ENCODE measurements at regions not wholly inside any gene's neighbourhood (a gene's known extent, or its start where the extent isn't known, plus 50 kb on each side); places are given as distances from the start of the nearest gene placed in this dataset.

GRCh38 chr2:120785228-120785966 lies 49.7 kb downstream of the GLI2 start:
- DNase-seq: no peak

DNA sequence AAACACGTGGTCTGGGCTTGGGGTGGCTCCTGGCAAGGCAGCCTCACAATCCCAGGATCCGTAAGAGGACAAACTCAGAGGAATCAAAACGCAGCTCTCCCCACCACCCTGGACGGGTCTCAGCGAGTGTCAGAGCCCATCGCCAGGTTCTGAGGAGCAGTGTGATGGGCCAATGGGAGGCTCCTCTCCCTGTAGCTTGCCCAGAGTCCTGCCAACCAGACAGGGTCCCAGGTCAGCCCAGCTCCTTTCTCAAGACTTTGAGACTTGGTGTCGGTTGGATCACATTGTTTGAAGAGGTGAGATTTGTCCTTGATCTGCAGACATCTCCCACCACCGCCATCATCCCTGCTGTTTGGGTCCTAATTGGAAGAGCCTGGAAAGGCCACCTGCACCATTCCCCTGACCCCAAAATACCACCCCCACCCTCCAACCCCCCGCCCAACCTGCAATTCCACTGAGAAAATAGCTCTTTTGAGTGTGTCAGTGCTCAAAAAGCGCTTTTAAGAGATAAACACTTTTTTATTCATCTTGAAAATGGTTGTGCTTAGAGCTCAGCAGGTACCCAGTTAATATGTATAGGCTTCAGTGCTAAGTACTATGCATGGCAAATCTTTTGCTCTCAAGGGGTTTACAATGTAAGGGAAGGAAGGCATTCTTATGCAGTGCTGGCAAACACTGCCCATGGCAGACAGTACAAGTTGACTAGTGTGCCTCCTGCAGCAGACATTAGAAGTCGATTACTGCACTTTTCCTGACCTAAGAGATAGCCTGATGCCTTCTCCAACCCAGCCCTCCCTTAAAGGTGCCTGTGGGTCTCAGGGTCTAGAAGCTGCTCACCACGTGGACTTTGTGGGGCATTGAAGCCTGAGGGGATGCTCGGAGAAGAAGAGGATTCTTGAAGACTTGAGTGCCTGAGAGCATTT lies 50.6 kb downstream of the GLI2 start:
- DNase-seq: no peak

- no peak for DNase-seq
Measured at GRCh38 chr2:120787111-120787821, 51.6 kb downstream of the GLI2 start.

- DNase-seq: no peak
Measured at GRCh38 chr2:120787822-120788700, 52.4 kb downstream of the GLI2 start.

DNA sequence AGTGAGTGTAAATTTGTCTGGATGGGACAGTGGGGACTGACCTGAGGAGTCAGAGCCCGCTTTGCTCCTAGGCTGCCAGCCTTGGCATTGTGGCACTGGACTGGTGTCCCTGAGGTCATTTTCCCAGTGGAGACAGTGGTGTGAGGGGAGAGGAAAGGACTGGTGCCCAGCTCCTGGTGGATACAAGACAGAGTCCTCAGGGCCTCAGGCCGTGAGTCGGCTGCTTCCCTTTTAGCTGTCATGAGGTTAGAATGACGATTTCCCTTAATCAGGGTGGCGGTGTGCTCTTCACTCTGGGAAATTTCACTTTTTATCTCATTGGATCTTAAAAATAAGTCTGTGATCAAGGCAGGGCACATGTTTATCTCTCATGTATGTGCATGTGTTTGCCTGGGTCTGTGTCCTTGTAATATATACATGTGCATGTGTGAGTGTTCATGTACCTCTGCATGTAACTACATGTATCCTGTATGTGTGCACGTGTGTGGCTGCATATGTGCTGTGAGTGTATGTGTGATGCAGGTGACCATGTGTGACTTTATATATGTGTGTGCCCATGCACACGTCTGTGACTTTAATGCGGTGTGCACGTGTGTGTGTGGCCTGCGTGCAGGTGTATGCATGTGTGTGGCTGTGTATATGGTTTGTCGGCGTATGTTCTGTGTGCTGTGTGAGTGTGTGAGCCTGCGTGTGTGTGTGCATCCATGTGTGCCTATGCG lies 55.7 kb downstream of the GLI2 start:
- DNase-seq: no peak

DNA sequence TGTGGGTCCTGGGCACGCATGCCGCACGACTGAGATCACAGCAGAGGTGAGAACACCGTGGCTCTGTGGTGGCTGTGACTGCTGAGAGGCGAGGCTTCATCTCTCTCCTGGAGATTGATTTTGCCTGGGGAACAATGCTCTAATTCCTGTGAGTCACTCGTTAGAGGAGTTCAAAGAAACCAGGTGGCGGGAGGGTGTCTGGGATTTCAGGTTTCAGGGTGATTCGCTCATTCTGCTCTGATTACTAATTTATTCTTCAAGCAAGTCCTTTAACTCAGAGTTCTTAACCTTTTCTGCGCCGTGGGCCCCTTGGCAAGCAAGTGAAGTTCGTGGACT lies 56.3 kb downstream of the GLI2 start:
- DNase-seq: no peak

- DNase-seq: peak; percentile 31
Measured at GRCh38 chr2:120793682-120794403, 58.2 kb downstream of the GLI2 start.

DNA sequence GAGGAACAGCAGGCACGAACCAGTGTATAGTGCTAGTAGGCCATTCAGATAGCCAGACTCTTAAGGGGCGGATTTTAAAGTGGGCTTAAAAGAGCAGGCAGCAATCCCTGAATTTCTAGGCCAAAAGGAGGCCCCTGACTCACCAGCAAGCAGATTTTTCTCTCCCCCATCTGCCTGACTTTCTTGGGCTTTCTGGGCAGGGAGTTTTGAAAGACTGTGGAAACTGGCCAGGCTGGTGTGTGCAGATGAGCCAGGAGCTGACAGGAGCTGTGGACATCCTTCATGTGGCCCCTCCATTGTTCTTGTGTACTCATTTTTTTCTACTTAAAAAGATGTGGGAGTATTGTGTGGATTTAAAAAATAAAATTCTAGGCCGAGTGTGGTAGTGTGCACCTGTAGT lies 59.0 kb downstream of the GLI2 start:
- no peak for DNase-seq

- DNase-seq: no peak
Measured at GRCh38 chr2:120796094-120796493, 60.4 kb downstream of the GLI2 start.

GRCh38 chr2:120797421-120798221 lies 62.0 kb downstream of the GLI2 start:
- peak; percentile 49 for DNase-seq

DNA sequence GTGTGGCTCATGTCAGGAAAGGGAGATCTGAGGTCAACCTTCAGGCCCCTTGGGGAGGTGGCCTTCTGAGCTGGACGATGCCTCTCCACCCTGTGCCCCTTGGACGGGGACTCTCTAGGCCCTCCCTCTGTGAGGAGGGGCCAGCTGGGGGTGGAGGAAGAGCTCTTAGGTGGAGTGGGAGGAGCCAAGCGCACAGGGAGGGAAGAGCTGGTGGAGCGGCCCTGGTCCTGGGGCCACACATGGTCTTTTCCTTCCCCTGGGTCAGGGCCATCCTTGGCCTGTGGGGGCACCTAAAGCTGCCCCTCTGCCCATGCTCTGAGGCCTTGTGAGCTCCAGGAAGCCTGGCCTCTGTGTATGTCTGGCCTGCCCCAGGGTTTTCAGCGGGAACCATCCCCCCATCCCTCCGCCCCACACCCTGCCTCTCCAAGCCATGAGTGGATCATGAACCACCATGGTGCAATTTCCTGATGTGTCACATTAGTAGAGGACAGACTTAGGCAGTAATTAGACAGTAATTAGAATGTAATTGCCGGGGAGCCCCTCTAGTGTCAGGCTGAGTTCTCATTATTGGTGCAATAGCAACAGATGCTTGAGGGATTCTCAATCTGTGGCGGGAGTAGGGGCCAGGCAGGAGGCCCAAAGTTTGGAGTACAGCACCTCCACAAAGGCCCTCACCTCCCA lies 63.0 kb downstream of the GLI2 start:
- no peak for DNase-seq

GRCh38 chr2:120802158-120802557 lies 66.5 kb downstream of the GLI2 start:
- peak; percentile 59 for DNase-seq

GRCh38 chr2:120802867-120803484 lies 67.3 kb downstream of the GLI2 start:
- no peak for DNase-seq

DNA sequence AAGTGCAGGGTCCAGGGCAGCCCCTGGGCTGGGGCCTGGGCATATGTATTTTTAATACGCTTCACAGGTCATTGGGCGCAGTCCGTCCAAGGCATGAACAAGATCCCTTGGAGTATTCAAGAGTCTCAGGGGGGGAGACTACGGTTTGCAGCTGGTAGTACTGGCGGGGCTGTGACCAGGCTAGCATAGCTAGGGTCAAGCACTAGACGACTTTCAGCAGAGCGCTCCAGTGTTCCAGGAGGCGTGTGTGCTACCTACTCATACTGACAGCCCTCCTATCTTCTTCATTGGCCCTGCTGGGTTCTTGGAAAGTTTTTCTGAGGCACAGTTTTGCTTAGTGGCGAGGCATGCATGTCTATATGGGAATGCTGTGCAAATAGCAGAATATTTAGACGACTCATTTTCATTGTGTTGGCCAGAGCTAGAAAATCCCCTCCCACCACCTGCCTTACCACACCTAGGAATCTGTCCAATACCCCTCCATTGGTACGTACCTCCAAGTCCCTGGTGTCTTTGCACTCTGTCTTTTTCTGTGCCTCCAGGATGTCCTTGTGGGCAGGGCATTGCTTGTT lies 68.2 kb downstream of the GLI2 start:
- DNase-seq: no peak

DNA sequence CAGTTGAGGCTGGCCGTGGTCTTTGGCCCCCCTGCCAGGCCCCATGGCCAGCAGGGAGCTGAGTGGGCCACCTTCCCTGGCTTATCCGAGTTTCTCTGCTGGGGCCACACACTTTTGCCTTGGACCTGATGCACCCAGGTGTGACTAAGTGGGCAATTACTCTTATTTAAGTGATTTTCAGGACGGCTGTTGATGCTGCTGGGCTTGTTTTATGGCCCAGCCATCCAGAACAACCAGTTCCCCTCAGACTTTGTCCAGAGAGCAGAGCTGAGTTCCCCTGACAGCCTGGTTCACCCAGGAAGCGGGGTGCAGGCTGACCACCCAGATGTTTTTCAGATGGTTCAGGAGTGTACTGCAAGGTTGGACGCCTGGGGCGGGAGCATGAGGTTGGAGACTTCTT lies 68.8 kb downstream of the GLI2 start:
- no peak for DNase-seq

GRCh38 chr2:120805011-120805410 lies 69.3 kb downstream of the GLI2 start:
- no peak for DNase-seq

GRCh38 chr2:120805602-120806001 lies 69.9 kb downstream of the GLI2 start:
- DNase-seq: no peak

DNA sequence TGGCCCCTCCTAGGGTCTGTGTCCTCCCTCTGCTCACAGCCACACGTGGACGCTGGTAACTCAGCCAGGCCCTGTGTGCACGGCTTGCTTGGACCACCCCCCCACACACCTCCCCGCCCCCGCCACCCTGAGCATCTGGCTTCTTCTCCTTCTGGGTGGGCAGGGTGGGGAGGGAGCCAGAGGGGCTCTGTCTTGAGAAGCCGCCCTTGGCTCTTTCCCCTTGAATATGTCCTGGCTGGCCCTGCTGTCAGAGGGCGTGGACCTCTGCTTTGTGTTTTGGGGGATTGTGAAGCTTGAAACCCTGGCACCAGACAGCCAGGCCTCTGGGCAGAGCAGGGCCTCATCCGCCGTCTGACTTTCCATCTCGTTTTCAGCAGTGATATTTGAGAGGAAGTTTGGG lies 72.1 kb downstream of the GLI2 start:
- DNase-seq: no peak

DNA sequence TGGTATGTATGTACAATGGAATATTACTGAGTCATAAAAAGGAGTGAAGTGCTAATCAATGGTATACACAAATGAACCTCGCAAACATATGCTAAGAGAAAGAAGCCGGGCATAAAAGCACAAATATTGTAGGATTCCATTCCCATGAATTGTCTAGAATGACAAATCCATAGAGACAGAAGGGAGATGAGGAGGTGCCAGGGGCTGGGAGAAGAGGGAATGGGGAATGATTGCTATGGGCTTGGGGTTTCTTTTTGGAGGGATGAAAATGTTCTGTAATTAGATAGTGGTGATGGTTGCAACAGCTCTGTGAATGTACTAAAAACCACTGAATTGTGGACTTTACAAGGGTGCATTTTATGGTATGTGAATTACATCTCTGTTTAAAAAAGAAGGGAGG lies 73.5 kb downstream of the GLI2 start:
- DNase-seq: no peak
